ENCODE measurements at regions not wholly inside any gene's neighbourhood (a gene's known extent, or its start where the extent isn't known, plus 50 kb on each side); places are given as distances from the start of the nearest gene placed in this dataset.

- H3K9ac ChIP-seq = no peak overlapping the region
- Mint-ChIP-seq H3K4me3 (no peak overlapping the region), H3K27ac (no peak overlapping the region), H3K36me3 (no peaks in the 10 kb centered on the region), H3K27me3 (ENCODE audit: insufficient read depth, low read depth) (peaks cover 20% of the 10 kb centered on the region), H3K4me1 (peaks cover 17% of the 10 kb centered on the region), H3K9me3 (peaks cover under 1% of the 10 kb centered on the region)
- no peak overlapping the region for H2AFZ ChIP-seq (replicated peaks)
- H3F3A ChIP-seq (ENCODE audit: low read depth) = no peaks in the 10 kb centered on the region
- no peaks in the 10 kb centered on the region for H3K79me2 ChIP-seq (ENCODE audit: low read depth)
- H4K20me1 ChIP-seq (ENCODE audit: low read depth) = no peaks in the 10 kb centered on the region
- no peaks in the 10 kb centered on the region for H3K4me1 ChIP-seq
- no peak overlapping the region for H3K4me2 ChIP-seq
- H3K27ac ChIP-seq = no peak overlapping the region
- H3K27me3 ChIP-seq = no peaks in the 10 kb centered on the region
- no peak overlapping the region for H3K4me3 ChIP-seq
- no peak for DNase-seq (ENCODE audit: low spot score)
- no peaks in the 10 kb centered on the region for H3K9me3 ChIP-seq (ENCODE audit: low read depth)
- TF ChIP-seq EZH2 (IDR thresholded peaks at IDR 0.05) (no peak), EZH2phosphoT487 (IDR thresholded peaks at IDR 0.05) (no peak), CTCF (IDR thresholded peaks at IDR 0.05) (no peak)
- H3K36me3 ChIP-seq = no peaks in the 10 kb centered on the region
Measured at GRCh38 chr20:24766826-24767622, 182.0 kb upstream of the CST7 start.

GRCh38 chr20:24767623-24768100, 181.4 kb upstream of the CST7 start:
- H3K27ac Mint-ChIP-seq = no peak overlapping the region

GRCh38 chr20:24768201-24768636, 180.8 kb upstream of the CST7 start:
- TF ChIP-seq EZH2 (IDR thresholded peaks at IDR 0.05) = no peak
- Histone ChIP-seq H4K20me1 (ENCODE audit: low read depth) (no peaks in the 10 kb centered on the region), H3K4me3 (no peak overlapping the region), H3K36me3 (no peaks in the 10 kb centered on the region), H2AFZ (replicated peaks) (no peak overlapping the region), H3K4me1 (no peaks in the 10 kb centered on the region), H3K79me2 (ENCODE audit: low read depth) (no peaks in the 10 kb centered on the region), H3K4me2 (no peak overlapping the region), H3K27me3 (no peaks in the 10 kb centered on the region), H3K9me3 (ENCODE audit: low read depth) (no peaks in the 10 kb centered on the region), H3K27ac (no peak overlapping the region), H3F3A (ENCODE audit: low read depth) (no peaks in the 10 kb centered on the region), H3K9ac (no peak overlapping the region)
- H3K27ac Mint-ChIP-seq = no peak overlapping the region
- no peaks in the 10 kb centered on the region for H3K9me3 Mint-ChIP-seq
- no peak for DNase-seq (ENCODE audit: low spot score)
- H3K27me3 Mint-ChIP-seq (ENCODE audit: insufficient read depth, low read depth) = peaks cover 19% of the 10 kb centered on the region
- no peak overlapping the region for H3K4me3 Mint-ChIP-seq
- H3K4me1 Mint-ChIP-seq = peaks cover 17% of the 10 kb centered on the region
- H3K36me3 Mint-ChIP-seq = no peaks in the 10 kb centered on the region

More at GRCh38 chr20:24767623-24768100, 181.4 kb upstream of the CST7 start:
- Mint-ChIP-seq H3K9me3 (no peaks in the 10 kb centered on the region), H3K36me3 (no peaks in the 10 kb centered on the region), H3K4me3 (no peak overlapping the region), H3K4me1 (peaks cover 17% of the 10 kb centered on the region), H3K27me3 (ENCODE audit: insufficient read depth, low read depth) (peaks cover 19% of the 10 kb centered on the region)
- Histone ChIP-seq H3K4me2 (no peak overlapping the region), H3K79me2 (ENCODE audit: low read depth) (no peaks in the 10 kb centered on the region), H3K9ac (no peak overlapping the region), H3K4me1 (no peaks in the 10 kb centered on the region), H3F3A (ENCODE audit: low read depth) (no peaks in the 10 kb centered on the region), H4K20me1 (ENCODE audit: low read depth) (no peaks in the 10 kb centered on the region), H3K36me3 (no peaks in the 10 kb centered on the region), H3K9me3 (ENCODE audit: low read depth) (no peaks in the 10 kb centered on the region), H3K27ac (no peak overlapping the region), H3K4me3 (no peak overlapping the region), H2AFZ (replicated peaks) (no peak overlapping the region), H3K27me3 (no peaks in the 10 kb centered on the region)
- DNase-seq (ENCODE audit: low spot score) = no peak
- no peak for TF ChIP-seq EZH2phosphoT487 (IDR thresholded peaks at IDR 0.05)
- no peak for TF ChIP-seq EZH2 (IDR thresholded peaks at IDR 0.05)
- no peak for TF ChIP-seq CTCF (IDR thresholded peaks at IDR 0.05)

Data from neural progenitor cell (in vitro differentiated cells).